ENCODE measurements at regions not wholly inside any gene's neighbourhood (a gene's known extent, or its start where the extent isn't known, plus 50 kb on each side); places are given as distances from the start of the nearest gene placed in this dataset.
"Not testable (repeated sequence)": the region's sequence is repeated elsewhere in the genome, so short reads cannot be mapped to it uniquely, and the experiment has no call there.

DNA sequence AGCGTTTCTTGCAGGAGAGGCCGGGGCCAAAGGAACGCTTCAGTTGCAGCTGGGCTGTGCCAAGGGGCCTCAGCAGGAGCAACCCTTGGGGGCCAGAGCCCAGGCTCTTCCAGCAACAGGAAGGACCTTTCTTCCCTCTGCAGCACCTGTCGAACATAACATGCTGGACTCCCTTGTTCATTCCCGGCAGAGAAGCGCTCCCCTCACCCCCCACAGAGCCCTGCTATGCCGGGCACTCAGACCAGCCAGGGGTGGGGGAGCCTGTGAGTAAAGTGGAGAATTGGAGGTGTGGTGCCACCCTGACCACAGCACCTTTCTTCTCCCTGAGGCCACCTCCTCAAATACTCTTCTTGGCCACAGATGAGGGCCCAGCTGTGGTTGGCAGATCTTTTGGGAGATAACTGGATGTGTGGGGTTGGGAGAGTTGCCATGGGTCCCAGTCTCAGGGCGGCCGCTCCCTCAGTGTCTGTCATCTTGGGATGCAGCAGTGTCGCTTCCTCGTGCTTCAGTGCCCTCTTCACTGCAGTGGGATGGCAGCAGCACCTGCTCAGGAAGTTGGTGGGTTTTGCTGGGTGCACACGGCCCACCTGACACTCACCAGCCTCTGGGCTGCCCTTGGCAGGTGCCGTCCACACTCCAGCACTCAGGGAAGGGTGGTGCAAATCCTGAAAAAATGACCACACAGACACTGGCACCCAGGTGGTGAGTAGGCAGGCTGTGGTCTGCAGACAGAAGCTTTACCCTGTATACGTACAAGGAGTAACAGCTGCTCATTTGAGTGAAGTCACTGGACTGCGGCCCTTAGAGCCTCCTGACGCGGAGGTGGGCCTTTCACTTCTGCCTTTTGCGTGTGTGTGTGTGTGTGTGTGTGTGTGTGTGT, 67.5 kb downstream of the NPIPB11 start:
- DNase-seq (ENCODE audit: extremely low read depth, insufficient read length): peak; percentile 79
- H3K27me3 ChIP-seq (replicated peaks; ENCODE audit: control insufficient read depth, insufficient read depth, low read length): not testable (repeated sequence)

DNA sequence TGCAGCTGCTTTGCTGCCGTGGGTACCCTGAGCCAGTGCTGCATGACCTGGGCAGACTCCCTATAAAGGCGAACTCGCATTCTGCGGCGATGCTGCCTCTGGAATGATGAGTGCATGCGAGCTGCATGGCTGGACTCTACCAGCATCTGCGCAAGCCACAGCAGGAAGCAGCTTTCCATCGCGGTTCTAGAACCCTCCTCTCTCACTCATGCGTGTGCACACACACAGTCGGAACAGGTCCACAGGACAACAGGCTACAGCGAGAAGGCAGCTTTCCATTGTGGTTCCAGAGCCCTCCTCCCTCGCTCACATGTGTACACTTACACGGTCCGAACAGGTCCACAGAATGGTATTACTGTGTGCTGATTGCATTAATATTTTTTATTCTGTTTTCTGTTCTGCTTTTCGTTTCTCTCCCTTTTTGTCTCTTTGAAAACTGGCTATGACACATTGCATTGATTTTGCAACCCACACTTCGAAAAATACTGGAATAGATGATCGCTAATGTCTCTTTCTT, 69.1 kb downstream of the NPIPB11 start:
- not testable (repeated sequence) for H3K27me3 ChIP-seq (replicated peaks; ENCODE audit: control insufficient read depth, insufficient read depth, low read length); H3K36me3 ChIP-seq (ENCODE audit: control insufficient read depth, insufficient read depth, low read length); H3K4me3 ChIP-seq (replicated peaks; ENCODE audit: low read depth, low read length)
- DNase-seq (ENCODE audit: extremely low read depth, insufficient read length): peak; percentile 29

More for the DNA sequence above, 67.5 kb downstream of the NPIPB11 start:
- H3K36me3 ChIP-seq (ENCODE audit: control insufficient read depth, insufficient read depth, low read length); H3K4me3 ChIP-seq (replicated peaks; ENCODE audit: low read depth, low read length): not testable (repeated sequence)

DNA sequence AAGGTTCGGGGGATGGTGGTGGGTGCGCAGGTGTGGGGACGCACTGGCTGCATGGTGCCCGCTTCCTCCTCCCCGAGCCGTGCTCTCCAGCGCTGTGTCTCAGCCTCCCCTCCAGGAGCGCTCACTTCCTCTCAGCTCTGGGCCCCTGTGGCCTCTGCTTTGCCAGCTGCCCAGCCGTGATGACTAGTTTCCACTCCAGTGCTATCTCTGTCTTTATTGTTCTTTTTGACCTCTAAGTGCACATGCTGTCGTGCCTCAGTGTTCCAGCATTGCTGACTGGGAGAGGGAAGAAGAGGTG, 71.0 kb downstream of the NPIPB11 start:
- not testable (repeated sequence) for H3K36me3 ChIP-seq (ENCODE audit: control insufficient read depth, insufficient read depth, low read length); H3K27me3 ChIP-seq (replicated peaks; ENCODE audit: control insufficient read depth, insufficient read depth, low read length); H3K4me3 ChIP-seq (replicated peaks; ENCODE audit: low read depth, low read length); DNase-seq (ENCODE audit: extremely low read depth, insufficient read length)

DNA sequence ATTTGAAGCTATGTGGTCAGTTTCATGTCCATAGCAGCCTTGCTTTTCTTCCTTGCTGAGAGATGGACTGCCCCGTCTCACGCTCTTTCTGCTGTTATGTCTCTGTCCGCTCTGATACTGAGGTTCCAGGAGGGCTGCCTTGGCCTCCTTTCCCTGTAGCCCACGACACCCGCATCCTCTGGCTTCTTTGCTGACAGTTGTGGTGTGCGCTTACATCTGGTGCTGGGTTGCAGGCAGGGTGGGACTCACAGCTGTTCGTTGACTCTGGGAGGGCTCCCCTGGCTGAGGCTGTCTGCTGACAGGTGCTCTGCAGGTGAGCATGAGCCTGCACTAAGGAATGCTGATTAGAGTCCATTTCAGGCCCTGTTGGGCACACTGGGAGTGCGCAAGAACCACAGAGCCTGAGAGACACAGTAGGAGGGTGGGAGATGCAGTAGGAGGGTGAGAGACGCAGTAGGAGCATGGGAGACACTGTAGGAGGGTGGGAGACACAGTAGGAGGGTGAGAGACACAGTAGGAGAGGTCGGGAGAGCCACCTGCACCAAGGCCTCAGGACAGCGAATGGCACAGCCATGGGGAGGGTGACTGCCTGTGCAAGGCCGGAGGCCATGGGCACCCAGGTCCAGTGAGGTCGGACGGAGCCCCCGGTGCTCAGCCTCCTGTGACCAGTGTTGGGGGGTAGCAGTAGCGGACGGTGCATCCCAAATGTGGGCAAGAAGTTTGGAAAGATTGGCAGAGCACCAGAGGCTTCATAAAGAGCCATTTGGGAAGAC, 71.5 kb downstream of the NPIPB11 start:
- DNase-seq (ENCODE audit: extremely low read depth, insufficient read length); H3K36me3 ChIP-seq (ENCODE audit: control insufficient read depth, insufficient read depth, low read length); H3K27me3 ChIP-seq (replicated peaks; ENCODE audit: control insufficient read depth, insufficient read depth, low read length); H3K4me3 ChIP-seq (replicated peaks; ENCODE audit: low read depth, low read length): not testable (repeated sequence)

DNA sequence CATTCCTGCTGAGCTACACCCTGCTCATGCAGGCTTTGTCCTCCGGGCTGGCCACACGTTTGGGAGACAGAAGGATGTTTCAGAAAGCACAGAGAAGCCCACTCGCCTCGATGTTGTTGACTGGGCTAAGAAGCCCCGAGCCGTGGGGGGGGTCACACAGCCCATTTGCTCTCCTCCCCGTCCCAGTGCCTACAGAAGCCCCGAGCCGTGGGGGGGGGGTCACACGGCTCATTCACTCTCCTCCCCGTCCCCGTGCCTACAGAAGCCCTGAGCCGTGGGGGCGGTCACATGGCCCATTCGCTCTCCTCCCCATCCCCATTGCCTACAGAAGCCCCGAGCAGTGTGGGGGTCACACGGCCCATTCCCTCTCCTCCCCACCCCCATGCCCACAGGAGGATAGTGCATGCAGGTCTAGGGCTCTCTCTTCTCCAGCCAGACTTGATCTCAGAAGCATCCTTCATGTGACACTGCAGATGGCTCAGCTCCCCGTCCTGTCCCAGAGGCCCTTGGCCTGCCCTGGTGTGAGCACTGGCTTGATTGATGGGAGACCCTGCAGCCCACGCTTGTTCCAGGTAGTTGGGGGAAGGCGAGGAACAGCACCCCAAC, 72.9 kb downstream of the NPIPB11 start:
- DNase-seq (ENCODE audit: extremely low read depth, insufficient read length); H3K27me3 ChIP-seq (replicated peaks; ENCODE audit: control insufficient read depth, insufficient read depth, low read length); H3K36me3 ChIP-seq (ENCODE audit: control insufficient read depth, insufficient read depth, low read length): not testable (repeated sequence)

DNA sequence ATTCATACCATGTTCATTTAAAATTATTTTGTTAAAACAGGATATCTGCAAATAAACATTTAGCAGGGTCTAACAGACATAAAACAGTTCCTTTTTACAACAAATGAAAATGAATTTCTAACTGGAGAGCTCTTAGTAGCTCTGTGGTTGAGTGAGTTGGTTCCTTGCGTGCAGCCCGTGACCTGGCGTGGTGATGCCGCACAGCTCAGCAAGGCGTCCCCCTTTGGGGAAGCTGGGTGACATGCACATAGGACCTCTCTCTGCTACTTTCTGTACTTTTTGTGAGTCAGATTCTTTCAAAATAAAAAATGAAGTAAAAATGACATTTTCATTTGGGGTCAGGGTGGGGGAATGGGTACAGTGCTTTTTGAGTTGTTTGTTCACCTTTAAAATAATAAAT, 75.9 kb downstream of the NPIPB11 start:
- H3K4me3 ChIP-seq (replicated peaks; ENCODE audit: low read depth, low read length); DNase-seq (ENCODE audit: extremely low read depth, insufficient read length); H3K36me3 ChIP-seq (ENCODE audit: control insufficient read depth, insufficient read depth, low read length); H3K27me3 ChIP-seq (replicated peaks; ENCODE audit: control insufficient read depth, insufficient read depth, low read length): not testable (repeated sequence)

More for the DNA sequence above, 72.9 kb downstream of the NPIPB11 start:
- H3K4me3 ChIP-seq (replicated peaks; ENCODE audit: low read depth, low read length): not testable (repeated sequence)

DNA sequence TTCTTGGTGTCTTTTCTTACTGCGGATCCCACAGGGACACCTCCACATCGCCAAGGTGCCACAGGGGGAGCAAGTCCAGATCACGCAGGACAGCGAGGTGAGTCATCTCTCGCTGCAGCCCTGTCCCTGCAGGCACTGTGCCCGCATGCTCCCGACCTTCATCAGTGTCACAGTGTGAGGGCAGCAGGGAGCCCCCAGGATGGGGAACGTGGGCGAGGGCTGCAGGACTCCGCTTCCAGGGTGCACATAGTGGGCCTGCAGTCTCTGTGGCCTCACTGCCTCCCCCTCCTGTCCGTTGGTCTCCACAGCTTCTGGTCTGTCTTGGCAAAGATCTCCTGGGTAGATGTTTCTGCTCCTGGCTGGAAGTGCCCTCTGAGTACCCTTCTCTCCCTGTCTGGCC, 78.0 kb downstream of the NPIPB11 start:
- H3K36me3 ChIP-seq (ENCODE audit: control insufficient read depth, insufficient read depth, low read length); DNase-seq (ENCODE audit: extremely low read depth, insufficient read length); H3K27me3 ChIP-seq (replicated peaks; ENCODE audit: control insufficient read depth, insufficient read depth, low read length); H3K4me3 ChIP-seq (replicated peaks; ENCODE audit: low read depth, low read length): not testable (repeated sequence)

DNA sequence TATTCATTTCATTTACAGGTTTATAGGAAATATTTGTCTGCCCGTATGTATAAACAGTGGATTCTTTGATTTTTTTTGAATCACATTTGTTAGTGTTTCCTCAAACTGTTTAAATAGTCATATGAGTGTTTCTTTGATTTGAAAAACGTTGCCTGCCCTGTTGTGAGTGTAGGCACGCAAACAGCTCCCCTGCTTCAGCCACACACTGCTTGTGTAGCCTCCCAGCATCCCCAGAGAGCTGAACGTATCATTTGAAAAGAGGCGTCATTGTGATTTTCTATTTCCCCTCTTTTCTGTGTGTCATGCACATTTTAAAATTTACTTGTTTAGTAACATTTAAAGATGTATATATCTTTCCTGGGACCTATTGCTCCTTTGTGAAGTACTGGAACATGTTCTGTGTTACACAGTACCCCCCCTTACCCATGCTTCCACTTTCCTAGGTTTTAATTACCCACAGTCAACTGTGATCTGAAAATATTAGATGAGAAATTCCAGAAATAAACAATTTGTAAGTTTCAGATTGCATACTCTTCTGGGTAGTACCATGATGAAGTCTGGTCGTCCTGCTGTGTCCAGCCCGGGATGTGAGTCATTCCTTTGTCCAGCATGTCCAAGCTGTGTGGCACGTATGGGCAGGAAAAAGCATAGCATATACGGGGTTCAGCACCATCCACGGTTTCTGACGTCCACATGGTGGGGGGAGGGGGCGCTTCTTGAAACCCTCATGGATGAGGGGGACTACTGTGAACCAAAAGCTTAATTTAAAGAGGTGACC, 78.7 kb downstream of the NPIPB11 start:
- H3K36me3 ChIP-seq (ENCODE audit: control insufficient read depth, insufficient read depth, low read length); DNase-seq (ENCODE audit: extremely low read depth, insufficient read length); H3K4me3 ChIP-seq (replicated peaks; ENCODE audit: low read depth, low read length); H3K27me3 ChIP-seq (replicated peaks; ENCODE audit: control insufficient read depth, insufficient read depth, low read length): not testable (repeated sequence)

DNA sequence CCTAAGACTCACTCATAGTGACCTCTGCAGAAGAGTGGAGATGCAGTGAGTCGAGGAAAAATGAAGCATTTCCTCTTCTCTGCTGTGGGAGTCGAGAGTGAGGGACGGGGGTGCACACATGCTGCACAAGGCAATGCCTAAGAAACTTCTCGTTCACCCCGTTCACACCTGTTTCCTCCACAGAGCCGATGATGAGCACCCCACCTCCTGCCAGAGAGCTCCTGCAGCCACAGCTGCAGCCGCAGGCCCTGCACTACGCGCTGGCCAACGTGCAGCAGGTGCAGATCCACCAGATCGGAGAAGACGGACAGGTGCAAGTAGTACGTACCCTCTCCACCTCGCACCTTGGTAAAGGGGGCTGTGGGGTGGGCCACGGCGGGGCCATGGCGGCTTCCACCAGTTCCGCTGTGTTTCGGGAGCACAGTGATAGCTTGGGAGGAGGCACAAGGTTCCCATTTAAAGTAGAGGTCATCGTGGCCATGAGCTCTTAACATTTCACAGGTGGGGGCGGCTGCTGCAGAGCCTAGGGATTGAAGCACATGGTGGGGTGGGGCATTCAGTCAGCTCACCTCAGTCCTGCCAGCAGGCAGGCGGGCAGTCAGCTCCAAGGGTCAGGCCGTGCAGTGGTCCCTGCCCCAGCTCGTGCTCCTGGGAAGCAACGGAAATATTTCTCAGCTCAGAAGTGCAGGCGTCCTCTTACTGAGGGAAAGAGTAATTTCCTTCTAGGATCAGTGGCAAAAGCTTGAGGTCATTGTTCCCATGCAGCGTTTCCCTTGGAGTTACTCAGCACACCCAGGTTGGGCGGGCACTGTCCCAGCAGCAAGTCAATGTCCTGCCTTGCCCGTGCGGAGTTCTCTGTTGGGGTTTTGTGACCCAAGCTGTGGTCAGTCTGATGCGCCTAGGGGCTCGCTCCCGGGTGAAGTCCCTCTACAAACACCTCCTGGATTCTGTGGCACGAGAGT, 80.1 kb downstream of the NPIPB11 start:
- DNase-seq (ENCODE audit: extremely low read depth, insufficient read length); H3K4me3 ChIP-seq (replicated peaks; ENCODE audit: low read depth, low read length); H3K27me3 ChIP-seq (replicated peaks; ENCODE audit: control insufficient read depth, insufficient read depth, low read length); H3K36me3 ChIP-seq (ENCODE audit: control insufficient read depth, insufficient read depth, low read length): not testable (repeated sequence)

DNA sequence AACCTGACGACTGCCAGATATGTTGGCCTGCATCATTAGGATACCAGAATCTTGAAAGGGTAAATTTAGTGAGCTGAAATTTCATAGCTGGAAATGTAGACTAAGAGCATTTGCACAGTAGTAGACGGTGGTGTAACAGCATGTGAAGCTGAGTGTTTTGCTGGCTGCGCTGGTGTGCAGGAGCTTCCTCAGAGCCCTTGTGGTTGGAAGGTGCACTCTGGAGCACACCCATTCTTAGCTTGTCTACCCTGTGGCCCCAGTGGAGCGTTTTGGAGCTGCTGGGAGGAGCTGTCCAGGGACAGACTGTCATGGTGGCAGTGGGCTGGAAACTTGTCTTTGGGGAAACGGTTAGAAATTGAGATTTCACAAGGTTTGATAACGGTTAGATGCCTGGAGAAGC, 82.8 kb downstream of the NPIPB11 start:
- not testable (repeated sequence) for H3K27me3 ChIP-seq (replicated peaks; ENCODE audit: control insufficient read depth, insufficient read depth, low read length); H3K36me3 ChIP-seq (ENCODE audit: control insufficient read depth, insufficient read depth, low read length); DNase-seq (ENCODE audit: extremely low read depth, insufficient read length); H3K4me3 ChIP-seq (replicated peaks; ENCODE audit: low read depth, low read length)
